BJ (cell line): ENCODE measurements at regions not wholly inside any gene's neighbourhood (a gene's known extent, or its start where the extent isn't known, plus 50 kb on each side); places are given as distances from the start of the nearest gene placed in this dataset.
"Not testable (repeated sequence)": the region's sequence is repeated elsewhere in the genome, so short reads cannot be mapped to it uniquely, and the experiment has no call there.

Experiments used
- CTCF ChIA-PET: fragments of 350-600 bp; formaldehyde crosslinking; extraction: SDS; loops from one replicate; lab custom pipeline; 2021; ENCODE audit warnings: antibody characterized with exemption, inconsistent platforms; lab: Yijun Ruan, JAX
- POLR2A ChIA-PET: fragments of 300-600 bp; sonication (Branson Sonifier 250); formaldehyde crosslinking; extraction: SDS; loops from one replicate; lab custom pipeline; 2021; ENCODE audit warnings: antibody characterized with exemption; lab: Charles Lee
- DNase-seq: peaks from one replicate; pipeline ENCODE4 v3.0.0-alpha.2; 2011; ENCODE audit warnings: low read depth
- H3K27me3 ChIP-seq: 2 replicates; pipeline ENCODE4 v1.6.0; 2011; ENCODE audit warnings: low read length; ENCODE audit not compliant: control insufficient read depth, insufficient read depth
- H3K36me3 ChIP-seq: 2 replicates; pipeline ENCODE4 v1.5.1; 2011; ENCODE audit warnings: low read length; ENCODE audit not compliant: control insufficient read depth, insufficient read depth
- H3K4me3 ChIP-seq: 2 replicates; pipeline ENCODE4 v1.5.1; 2011; ENCODE audit warnings: low read depth, mild to moderate bottlenecking, control low read depth, low read length
- CTCF ChIP-seq: IDR thresholded peaks from 2 replicates; pipeline ENCODE4 v1.5.1; 2011; ENCODE audit warnings: low read depth, mild to moderate bottlenecking, control low read depth, inconsistent platforms, low read length, moderate library complexity; ENCODE audit not compliant: insufficient read depth

GRCh38 chr5:12586406-12586805 lies 682.2 kb upstream of the CTNND2 start:
- no peaks in the 10 kb centered on the region for H3K27me3 ChIP-seq
- H3K4me3 ChIP-seq, result no peak overlapping the region
- no peaks in the 10 kb centered on the region for H3K36me3 ChIP-seq
- DNase-seq, result no peak
- CTCF ChIA-PET, result no interaction called here
- TF ChIP-seq CTCF, result no peak
- POLR2A ChIA-PET, result no interaction called here

DNA sequence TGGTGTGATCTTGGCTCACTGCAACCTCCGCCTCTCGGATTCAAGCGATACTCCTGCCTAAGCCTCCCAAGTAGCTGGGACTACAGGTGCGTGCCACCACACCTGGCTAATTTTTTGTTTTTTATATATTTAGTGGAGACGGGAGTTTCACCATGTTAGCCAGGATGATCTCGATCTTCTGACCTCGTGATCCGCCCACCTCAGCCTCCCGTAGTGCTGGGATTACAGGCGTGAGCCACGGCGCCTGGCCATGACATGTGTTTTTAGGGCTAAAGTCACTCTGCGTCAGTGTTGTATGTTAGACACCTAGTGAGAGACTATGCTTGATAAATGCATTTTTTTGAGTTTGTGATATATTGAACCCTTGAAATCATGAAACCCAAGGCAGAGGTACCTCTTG lies 674.6 kb upstream of the CTNND2 start:
- H3K4me3 ChIP-seq, DNase-seq, H3K27me3 ChIP-seq, CTCF ChIA-PET, POLR2A ChIA-PET, H3K36me3 ChIP-seq: not testable (repeated sequence)

DNA sequence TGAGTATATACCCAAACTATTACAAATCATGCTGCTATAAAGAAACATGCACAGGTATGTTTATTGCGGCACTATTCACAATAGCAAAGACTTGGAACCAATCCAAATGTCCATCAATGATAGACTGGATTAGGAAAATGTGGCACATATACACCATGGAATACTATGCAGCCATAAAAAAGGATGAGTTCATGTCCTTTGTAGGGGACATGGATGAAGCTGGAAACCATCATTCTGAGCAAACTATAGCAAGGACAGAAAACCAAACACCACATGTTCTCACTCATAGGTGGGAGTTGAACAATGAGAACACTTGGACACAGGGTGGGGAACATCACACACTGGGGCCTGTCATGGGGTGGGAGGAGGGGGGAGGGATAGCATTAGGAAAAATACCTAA lies 672.7 kb upstream of the CTNND2 start:
- POLR2A ChIA-PET, DNase-seq, H3K4me3 ChIP-seq, CTCF ChIA-PET, H3K36me3 ChIP-seq, H3K27me3 ChIP-seq: not testable (repeated sequence)

- CTCF ChIA-PET, H3K27me3 ChIP-seq, POLR2A ChIA-PET, H3K4me3 ChIP-seq, DNase-seq, H3K36me3 ChIP-seq: not testable (repeated sequence)
These were observed 670.2 kb upstream of the CTNND2 start for GRCh38 chr5:12574298-12575093.

DNA sequence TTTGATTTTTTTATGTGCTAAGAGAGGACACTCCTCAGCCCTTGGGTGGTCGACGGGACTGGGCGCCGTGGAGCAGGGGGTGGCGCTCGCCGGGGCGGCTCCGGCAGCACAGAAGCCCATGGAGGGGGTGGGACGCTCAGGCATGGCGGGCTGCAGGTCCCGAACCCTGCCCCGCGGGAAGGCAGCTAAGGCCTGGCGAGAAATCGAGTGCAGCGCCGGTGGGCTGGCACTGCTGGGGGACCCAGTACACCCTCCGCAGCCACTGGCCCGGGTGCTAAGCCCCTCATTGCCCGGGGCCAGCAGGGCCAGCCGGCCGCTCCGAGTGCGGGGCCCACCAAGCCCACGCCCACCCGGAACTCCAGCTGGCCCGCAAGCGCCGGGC lies 669.7 kb upstream of the CTNND2 start:
- H3K36me3 ChIP-seq, CTCF ChIA-PET, DNase-seq, POLR2A ChIA-PET, H3K4me3 ChIP-seq, H3K27me3 ChIP-seq: not testable (repeated sequence)

DNA sequence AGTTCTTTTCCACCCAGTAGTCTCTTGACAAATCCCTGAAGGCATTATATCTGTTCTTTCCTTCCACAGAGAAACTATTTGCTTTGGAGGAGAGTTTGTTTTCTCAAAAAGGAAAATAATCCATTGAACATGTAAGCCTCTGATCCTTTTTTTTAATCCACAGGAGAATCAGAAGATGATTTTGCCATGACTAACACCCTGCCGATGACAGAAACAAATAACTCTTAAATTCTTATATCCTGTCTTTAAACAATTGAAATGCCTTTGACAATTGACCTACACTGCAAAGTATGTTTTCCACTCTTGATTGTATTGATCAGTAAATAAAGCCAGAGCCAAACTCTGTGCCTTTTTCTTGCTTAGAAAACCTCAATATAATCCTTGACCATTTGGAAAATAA lies 666.4 kb upstream of the CTNND2 start:
- H3K4me3 ChIP-seq, result no peak overlapping the region
- ChIA-PET CTCF (no interaction called here), POLR2A (no interaction called here)
- no peak for DNase-seq
- H3K36me3 ChIP-seq, result no peaks in the 10 kb centered on the region
- no peaks in the 10 kb centered on the region for H3K27me3 ChIP-seq
- no peak for TF ChIP-seq CTCF

- H3K36me3 ChIP-seq, result no peaks in the 10 kb centered on the region
- ChIA-PET CTCF (no interaction called here), POLR2A (no interaction called here)
- no peak for TF ChIP-seq CTCF
- DNase-seq, result no peak
- H3K4me3 ChIP-seq, result no peak overlapping the region
- H3K27me3 ChIP-seq, result no peaks in the 10 kb centered on the region
These were observed 662.2 kb upstream of the CTNND2 start for GRCh38 chr5:12566441-12566840.
